DMS153 treated with DMSO at 0.1 percent for 48 hours (cell line): ENCODE measurements at regions not wholly inside any gene's neighbourhood (a gene's known extent, or its start where the extent isn't known, plus 50 kb on each side); places are given as distances from the start of the nearest gene placed in this dataset.
"Not testable (repeated sequence)": the region's sequence is repeated elsewhere in the genome, so short reads cannot be mapped to it uniquely, and the experiment has no call there.

ENCODE experiments used
- DNase-seq: peaks from one replicate; lab custom pipeline; 2025; ENCODE audit not compliant: unreplicated experiment; lab: John Stamatoyannopoulos, UW

- no peak for DNase-seq
Measured at GRCh38 chr13:47707414-47707813, 293.7 kb downstream of the SUCLA2 start.

- DNase-seq, result no peak
Measured at GRCh38 chr13:47705185-47705584, 295.9 kb downstream of the SUCLA2 start.

GRCh38 chr13:47696674-47697073 lies 304.4 kb downstream of the SUCLA2 start:
- no peak for DNase-seq

GRCh38 chr13:47687577-47687976 lies 313.5 kb downstream of the SUCLA2 start:
- DNase-seq, result no peak

GRCh38 chr13:47685156-47685555 lies 315.9 kb downstream of the SUCLA2 start:
- not testable (repeated sequence) for DNase-seq

GRCh38 chr13:47680748-47681147 lies 320.3 kb downstream of the SUCLA2 start:
- no peak for DNase-seq

GRCh38 chr13:47679401-47679800 lies 321.7 kb downstream of the SUCLA2 start:
- no peak for DNase-seq

- no peak for DNase-seq
Measured at GRCh38 chr13:47678201-47678968, 322.7 kb downstream of the SUCLA2 start.

- DNase-seq, result no peak
Measured at GRCh38 chr13:47675871-47676270, 325.2 kb downstream of the SUCLA2 start.

GRCh38 chr13:47673009-47673850 lies 327.8 kb downstream of the SUCLA2 start:
- DNase-seq, result no peak

- no peak for DNase-seq
Measured at GRCh38 chr13:47672245-47673008, 328.6 kb downstream of the SUCLA2 start.

GRCh38 chr13:47671776-47672175 lies 329.3 kb downstream of the SUCLA2 start:
- no peak for DNase-seq

- DNase-seq, result no peak
Measured at GRCh38 chr13:47665043-47665442, 336.0 kb downstream of the SUCLA2 start.

- no peak for DNase-seq
Measured at GRCh38 chr13:47661076-47661475, 340.0 kb downstream of the SUCLA2 start.

GRCh38 chr13:47656651-47657050 lies 344.4 kb downstream of the SUCLA2 start:
- no peak for DNase-seq

GRCh38 chr13:47650209-47650608 lies 350.9 kb downstream of the SUCLA2 start:
- DNase-seq, result no peak

- DNase-seq, result no peak
Measured at GRCh38 chr13:47647001-47647400, 354.1 kb downstream of the SUCLA2 start.

GRCh38 chr13:47646298-47646697 lies 354.8 kb downstream of the SUCLA2 start:
- DNase-seq, result no peak

- DNase-seq, result no peak
Measured at GRCh38 chr13:47639738-47640447, 361.2 kb downstream of the SUCLA2 start.

- no peak for DNase-seq
Measured at GRCh38 chr13:47638627-47639026, 362.4 kb downstream of the SUCLA2 start.

GRCh38 chr13:47632311-47632710 lies 368.8 kb downstream of the SUCLA2 start:
- DNase-seq, result no peak
